LoVo (cell line): ENCODE measurements at regions not wholly inside any gene's neighbourhood (a gene's known extent, or its start where the extent isn't known, plus 50 kb on each side); places are given as distances from the start of the nearest gene placed in this dataset.
"Not testable (repeated sequence)": the region's sequence is repeated elsewhere in the genome, so short reads cannot be mapped to it uniquely, and the experiment has no call there.

Source experiments
- DNase-seq: peaks from one replicate; pipeline ENCODE4 v3.0.0-alpha.2; 2016; ENCODE audit warnings: low spot score

- not testable (repeated sequence) for DNase-seq
Observed at GRCh38 chr20:6321235-6321634, 198.4 kb upstream of the FERMT1 start.

DNA sequence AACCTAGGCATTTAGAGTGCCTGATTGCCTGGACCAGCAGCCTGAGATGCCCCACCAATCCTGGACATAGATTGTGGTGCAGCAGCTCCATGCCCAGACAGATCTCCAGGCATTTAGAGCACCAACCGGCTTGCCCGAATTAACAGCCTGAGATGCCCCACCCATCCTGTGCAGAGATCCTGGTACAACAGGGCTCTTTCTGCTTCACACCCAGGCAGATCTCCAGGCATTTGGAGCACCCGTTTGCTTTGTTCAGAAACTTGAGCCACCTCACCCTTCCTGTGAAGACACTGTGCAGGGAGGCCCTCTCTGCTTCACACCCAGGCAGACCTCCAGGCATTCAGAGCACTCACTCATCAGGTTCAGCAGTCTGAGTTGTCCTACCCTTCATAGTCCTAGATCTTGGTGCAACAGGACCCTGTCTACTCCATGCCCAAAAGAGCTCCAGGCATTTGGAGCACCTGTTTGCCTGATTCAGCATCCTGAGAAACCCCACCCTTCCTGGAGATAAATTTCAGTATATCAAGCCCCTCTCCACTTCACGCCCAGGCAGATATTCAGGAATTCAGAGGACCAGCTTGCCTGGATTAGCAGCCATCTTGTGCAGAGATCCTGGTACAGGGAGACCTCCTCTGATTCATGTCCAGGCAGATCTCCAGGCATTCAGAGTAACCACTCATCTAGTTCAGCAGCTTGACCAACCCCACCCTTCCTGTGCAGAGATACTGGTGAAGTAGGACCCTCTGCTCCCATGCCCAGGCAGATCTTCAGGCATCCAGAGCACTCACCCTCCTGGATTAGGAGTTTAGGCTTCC, 189.2 kb upstream of the FERMT1 start:
- DNase-seq: no peak

- no peak for DNase-seq
Observed at GRCh38 chr20:6311097-6311496, 188.3 kb upstream of the FERMT1 start.

DNA sequence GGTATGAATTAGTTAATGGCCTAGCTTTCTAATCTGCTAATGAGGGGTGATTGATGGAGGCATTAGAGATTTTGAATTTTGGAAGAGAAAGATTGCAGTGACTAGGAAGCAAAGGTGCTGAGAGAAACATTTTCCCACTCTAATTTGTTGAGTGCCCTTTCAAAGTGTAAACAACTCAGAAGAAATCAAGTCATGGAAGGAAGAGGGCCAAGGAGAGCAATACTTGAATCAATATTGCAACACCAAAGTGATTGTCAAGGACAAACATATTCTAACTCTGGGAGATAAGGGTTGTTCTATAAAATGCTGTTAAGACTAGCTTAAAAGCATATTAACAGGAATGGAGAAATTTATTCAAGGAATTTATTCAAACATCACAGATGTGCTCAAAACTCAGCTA, 182.7 kb upstream of the FERMT1 start:
- no peak for DNase-seq

DNA sequence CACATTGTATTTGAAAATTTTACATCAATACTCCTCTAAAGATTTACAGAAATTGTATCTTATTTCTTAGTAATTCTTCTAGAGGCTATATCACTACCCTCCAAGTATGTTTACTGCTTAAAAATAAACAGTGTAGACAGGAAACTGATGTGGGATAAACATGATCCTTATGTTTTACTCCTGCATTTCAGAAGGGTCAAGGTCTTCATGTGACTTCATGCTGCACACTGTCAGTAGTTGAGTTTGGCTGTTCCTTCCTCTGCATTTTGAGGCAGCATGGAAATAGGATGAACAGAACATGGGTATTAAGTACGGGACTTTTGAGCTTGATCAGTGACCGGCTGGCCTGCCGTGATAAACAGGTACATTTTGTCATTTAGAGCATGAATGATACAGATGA, 179.2 kb upstream of the FERMT1 start:
- DNase-seq: no peak

DNA sequence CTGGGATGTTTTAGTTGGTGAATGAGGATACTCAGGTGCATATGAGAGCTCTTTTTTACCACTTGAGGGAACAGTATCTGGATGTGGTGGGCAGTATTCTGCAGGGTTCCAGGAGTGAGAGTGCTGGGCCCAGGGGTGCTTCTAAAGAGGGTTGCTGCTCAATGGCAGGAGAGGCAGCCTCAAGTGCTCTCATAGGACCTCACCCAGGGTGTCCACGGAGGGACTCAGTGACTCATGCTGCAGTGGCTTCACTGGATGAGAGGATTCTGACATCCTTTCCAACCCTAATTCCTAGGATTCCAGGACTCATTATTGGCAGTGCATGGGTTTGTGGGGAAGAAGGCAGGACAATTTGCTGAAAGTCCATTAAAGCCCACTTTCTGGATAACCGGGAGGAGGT, 176.6 kb upstream of the FERMT1 start:
- DNase-seq: no peak

- no peak for DNase-seq
Observed at GRCh38 chr20:6298049-6298448, 175.2 kb upstream of the FERMT1 start.

GRCh38 chr20:6295867-6296256, 173.0 kb upstream of the FERMT1 start:
- DNase-seq: no peak

DNA sequence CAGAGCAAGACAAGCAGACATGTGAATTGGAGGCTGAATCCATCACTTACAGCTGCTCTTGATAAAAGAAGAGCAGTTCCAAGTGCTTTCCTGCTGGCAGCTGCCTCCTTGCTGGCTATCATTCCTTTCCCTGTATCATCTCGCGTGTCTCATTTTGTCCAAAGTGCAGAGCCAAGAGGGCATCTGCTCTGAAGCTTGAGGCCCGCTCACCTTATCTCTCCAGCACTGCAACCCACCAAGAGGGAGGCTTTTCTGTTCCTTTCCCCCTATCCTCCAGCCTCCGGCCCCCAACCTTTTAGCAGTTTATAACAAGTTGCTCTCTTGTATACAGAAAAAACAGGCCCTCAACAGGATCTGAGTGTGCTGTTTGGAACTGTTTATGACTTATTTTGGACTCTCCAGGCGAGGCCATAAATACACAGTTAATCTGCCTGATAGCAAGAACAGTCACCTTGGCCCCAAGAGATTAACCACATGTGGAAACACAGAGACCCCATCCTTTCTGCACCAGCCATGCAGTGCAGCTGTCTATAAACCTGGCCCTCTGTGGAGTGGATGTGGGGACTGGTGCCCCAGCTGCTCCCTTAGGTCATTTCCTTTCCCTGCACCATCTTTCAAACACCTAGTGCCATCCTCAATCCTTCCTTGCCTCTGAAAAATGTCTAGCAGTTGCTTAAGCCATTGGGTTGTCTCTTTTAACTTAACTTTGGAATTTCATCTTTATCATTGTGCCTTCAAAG, 172.5 kb upstream of the FERMT1 start:
- no peak for DNase-seq

GRCh38 chr20:6287471-6287870, 164.6 kb upstream of the FERMT1 start:
- DNase-seq: no peak

- no peak for DNase-seq
Observed at GRCh38 chr20:6282642-6283041, 159.8 kb upstream of the FERMT1 start.

DNA sequence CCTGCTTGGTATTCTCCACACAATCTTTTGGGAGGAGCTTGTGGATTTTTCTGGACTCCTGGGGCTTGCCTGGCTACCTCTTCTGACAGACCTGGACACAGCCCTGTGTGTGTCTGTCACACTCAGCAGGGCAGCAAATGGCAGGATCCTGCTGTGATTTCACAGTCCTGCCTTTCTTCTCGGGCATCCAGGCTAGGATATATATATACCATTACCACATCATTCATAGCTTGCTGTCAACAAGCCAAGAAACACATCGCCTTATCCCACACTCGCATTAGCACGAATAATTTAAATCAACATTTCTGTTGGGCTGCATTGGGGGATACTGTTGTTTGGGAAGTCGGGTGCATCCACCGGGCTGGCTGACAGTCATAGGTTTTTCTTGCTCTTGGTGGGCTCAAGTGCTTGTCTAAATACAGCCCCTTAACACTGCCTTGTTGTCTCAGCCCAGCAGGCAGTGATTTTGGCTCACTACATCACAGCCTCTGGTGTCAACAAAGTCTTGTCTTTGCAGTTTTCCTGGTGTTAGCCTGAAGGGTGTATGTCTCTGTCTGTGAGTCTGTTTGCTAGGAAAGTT, 154.9 kb upstream of the FERMT1 start:
- no peak for DNase-seq

DNA sequence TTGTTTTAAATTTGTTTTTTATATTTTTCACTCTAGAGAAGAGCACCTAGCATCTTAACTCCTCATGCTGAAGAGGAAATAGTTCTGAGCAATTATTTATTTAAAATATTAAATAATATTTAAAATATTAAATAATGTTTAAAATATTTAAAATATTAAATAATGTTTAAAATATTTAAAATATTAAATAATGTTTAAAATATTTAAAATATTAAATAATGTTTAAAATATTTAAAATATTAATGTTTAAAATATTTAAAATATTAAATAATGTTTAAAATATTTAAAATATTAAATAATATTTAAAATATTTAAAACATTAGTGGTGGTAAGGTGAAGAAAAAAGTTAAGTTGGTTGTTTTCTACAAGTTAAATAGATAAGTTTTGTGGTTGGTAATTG, 147.6 kb upstream of the FERMT1 start:
- DNase-seq: not testable (repeated sequence)

DNA sequence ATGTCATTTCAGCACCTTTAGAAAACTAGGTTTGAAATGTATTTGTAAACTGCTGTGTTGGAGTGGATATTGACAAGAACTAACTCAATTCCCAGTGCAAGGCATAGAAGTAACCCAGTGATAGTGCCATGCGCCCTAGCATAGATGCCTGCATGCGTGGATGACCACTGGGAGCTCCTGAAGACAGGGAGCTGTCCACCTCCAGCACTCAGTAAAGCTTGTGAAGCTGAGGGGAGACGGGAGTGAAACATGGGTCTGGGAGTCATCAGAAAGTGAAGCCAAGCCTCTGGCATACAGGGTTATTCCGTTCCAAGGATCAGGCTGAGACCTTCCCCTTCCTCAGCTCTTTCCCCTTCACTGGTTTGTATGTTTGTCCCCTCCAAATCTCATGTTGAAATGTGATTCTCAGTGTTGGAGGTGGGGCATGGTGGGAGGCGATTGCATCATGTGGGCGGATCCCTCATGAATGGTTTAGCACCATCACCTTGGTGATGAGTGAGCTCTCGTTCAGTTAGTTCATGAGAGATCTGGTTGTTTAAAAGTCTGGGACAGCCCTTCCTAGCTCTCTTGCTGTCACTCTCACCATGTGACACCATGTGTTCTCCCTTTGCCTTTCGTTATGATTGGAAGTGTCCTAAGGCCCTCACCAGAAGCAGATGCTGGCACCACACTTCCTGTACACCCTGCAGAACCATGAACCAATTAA, 146.5 kb upstream of the FERMT1 start:
- DNase-seq: no peak

- peak; percentile 47 for DNase-seq
Observed at GRCh38 chr20:6265204-6265904, 142.5 kb upstream of the FERMT1 start.

DNA sequence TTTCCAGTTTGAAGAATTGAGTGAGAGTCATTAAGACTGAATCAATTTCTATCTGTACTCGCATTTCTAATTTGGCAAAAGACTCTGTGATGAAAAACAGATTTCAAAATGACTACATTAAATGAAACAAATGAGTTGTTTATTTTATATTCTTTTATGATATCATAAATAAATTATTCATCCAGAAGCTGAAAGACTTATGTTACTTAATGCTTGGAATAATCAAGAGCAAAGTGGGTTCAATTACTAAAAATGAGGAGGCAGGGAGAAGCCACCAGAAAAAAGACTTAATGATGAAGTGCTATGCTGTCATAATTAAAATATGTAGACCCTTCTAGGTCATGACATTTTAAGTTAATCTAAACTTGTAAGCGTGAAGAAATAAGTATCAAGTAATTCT, 130.6 kb upstream of the FERMT1 start:
- DNase-seq: no peak

DNA sequence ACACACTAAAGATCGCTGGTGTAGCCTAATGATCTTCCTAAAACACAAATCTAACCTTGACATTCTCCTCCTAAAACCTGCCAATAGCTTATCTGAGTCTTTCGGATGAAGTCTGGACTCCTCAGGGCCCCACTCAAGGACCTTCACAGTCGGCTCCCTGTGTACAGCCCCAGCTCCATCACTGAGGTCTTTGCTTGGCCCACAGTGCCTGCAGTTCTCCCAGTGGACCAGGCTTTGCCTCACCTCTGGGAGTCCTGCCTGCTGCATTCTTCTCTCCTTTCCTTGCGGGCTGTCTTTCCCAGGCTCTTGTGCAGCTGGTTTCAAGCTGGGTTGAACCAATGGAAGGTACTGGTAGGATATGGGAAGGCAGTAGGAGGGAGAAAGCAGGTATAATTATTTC, 122.6 kb upstream of the FERMT1 start:
- DNase-seq: no peak

GRCh38 chr20:6241591-6241990, 118.8 kb upstream of the FERMT1 start:
- no peak for DNase-seq

GRCh38 chr20:6240059-6240458, 117.2 kb upstream of the FERMT1 start:
- DNase-seq: no peak

DNA sequence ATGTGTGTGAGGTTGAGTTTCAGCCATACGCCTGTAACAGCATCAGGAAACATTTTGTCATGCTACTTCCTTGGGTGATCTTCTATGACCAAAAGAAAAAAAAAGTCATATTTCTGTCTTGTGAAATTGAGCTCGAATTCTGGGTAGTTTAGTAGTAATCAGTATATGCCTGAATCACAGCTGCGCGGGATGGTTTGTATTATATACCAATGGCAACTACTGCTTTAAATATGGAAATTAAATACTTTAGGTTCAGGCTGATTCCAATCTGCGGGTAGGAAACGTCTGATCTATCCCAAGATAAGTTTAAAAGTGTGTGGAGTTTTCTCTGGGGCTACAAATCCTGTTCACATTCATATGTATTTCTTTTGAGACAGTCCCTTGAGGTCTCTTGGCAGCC, 115.6 kb upstream of the FERMT1 start:
- no peak for DNase-seq

- DNase-seq: no peak
Observed at GRCh38 chr20:6235510-6235909, 112.7 kb upstream of the FERMT1 start.

DNA sequence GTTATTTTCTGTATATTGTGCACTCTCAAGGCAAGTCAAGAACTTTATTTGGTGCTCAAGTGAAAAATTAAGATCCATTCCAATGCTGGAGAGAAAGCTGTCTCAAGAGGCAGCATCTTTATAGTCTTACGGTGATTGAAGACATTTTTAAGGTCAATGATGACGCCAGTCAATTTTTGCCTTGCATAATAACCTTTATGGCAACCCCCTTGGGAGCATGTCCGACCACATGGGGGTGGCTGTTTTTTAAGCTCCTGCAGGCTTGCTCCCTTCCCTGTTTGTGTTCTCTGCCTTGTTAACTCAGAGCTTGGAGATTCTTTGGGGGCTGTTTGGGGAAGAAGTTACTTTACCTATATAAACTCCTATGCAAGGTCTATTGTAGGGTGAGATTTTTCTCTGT, 109.6 kb upstream of the FERMT1 start:
- no peak for DNase-seq
